ENCODE measurements at regions not wholly inside any gene's neighbourhood (a gene's known extent, or its start where the extent isn't known, plus 50 kb on each side); places are given as distances from the start of the nearest gene placed in this dataset.

- no peak for TF ChIP-seq CTCF (IDR thresholded peaks at IDR 0.05; ENCODE audit: control extremely low read depth, extremely low read depth, low read depth, missing control alignments)
- no peak for DNase-seq (ENCODE audit: extremely low spot score)
- ChIA-PET CTCF (interaction anchor here (2.6 kb wide), 1 partner anchor 16 kb away, joined by 8 read pairs; no protein-coding TSS in a partner anchor), POLR2A (no interaction called here)
These were observed 855.2 kb downstream of the TLE4 start for GRCh38 chr9:80426992-80427391.

DNA sequence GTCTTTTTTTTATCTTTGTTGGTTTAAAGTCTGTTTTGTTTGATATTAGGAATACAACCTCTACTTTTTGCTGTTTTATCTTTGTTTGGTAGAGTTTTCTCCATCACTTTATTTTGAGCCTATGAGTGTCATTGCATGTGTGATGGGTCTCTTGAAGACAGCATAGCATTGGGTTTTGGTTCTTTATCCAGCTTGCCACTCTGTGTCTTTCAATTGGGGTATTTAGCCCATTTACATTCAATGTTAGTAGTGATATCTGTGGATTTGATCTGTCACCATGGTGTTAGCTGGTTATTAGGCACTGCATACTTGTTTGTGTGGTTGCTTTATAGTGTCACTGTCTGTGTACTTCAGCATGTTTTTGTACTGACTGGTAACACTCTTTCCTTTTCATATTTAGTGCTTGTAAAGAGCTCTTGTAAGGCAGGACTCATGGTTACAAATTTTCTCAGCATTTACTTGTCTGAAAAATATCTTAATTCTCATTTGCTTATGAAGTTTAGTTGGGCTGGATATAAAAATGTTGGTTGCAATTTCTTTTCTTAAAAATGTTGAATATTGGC is 845.5 kb downstream of the TLE4 start:
- POLR2A ChIA-PET = no interaction called here
- CTCF ChIA-PET = no interaction called here
- no peak for DNase-seq (ENCODE audit: extremely low spot score)
- TF ChIP-seq CTCF (IDR thresholded peaks at IDR 0.05; ENCODE audit: control extremely low read depth, extremely low read depth, low read depth, missing control alignments) = no peak

DNA sequence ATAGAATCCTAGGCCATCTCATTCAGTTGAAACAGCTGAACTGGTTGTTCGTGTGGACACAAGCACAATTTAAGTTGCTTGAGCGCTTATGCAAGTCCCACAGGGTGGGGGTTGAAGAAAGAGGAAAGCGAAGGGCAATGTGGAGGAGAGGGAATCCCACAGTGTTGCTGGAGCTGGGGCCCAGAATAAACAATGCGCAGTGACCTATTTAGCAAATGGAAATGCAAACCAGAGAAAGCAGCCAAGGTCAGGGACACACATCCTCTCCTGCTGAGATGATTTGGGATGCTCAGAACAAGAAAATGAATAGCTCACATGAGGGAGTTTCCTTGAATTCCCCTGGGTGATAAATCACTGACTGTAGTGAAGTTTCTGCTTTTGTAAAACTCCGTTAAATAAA is 838.3 kb downstream of the TLE4 start:
- CTCF ChIA-PET = no interaction called here
- TF ChIP-seq CTCF (IDR thresholded peaks at IDR 0.05; ENCODE audit: control extremely low read depth, extremely low read depth, low read depth, missing control alignments) = no peak
- no peak for DNase-seq (ENCODE audit: extremely low spot score)
- POLR2A ChIA-PET = no interaction called here

- DNase-seq (ENCODE audit: extremely low spot score) = no peak
- CTCF ChIA-PET = no interaction called here
These were observed 835.5 kb downstream of the TLE4 start for GRCh38 chr9:80407220-80407619.

GRCh38 chr9:80401243-80401642 is 829.5 kb downstream of the TLE4 start:
- no peak for TF ChIP-seq CTCF (IDR thresholded peaks at IDR 0.05; ENCODE audit: control extremely low read depth, extremely low read depth, low read depth, missing control alignments)
- POLR2A ChIA-PET = no interaction called here

More at GRCh38 chr9:80407220-80407619, 835.5 kb downstream of the TLE4 start:
- no peak for TF ChIP-seq CTCF (IDR thresholded peaks at IDR 0.05; ENCODE audit: control extremely low read depth, extremely low read depth, low read depth, missing control alignments)
- POLR2A ChIA-PET = no interaction called here

GRCh38 chr9:80400624-80401230 is 829.0 kb downstream of the TLE4 start:
- TF ChIP-seq CTCF (IDR thresholded peaks at IDR 0.05; ENCODE audit: control extremely low read depth, extremely low read depth, low read depth, missing control alignments) = no peak
- POLR2A ChIA-PET = no interaction called here
- CTCF ChIA-PET = no interaction called here
- no peak for DNase-seq (ENCODE audit: extremely low spot score)

More at GRCh38 chr9:80401243-80401642, 829.5 kb downstream of the TLE4 start:
- CTCF ChIA-PET = no interaction called here
- DNase-seq (ENCODE audit: extremely low spot score) = no peak

Data from GM10248 (cell line).